ENCODE measurements at regions not wholly inside any gene's neighbourhood (a gene's known extent, or its start where the extent isn't known, plus 50 kb on each side); places are given as distances from the start of the nearest gene placed in this dataset.
A peak's percentile ranks its signal among the peaks of the same experiment; 100 is the strongest.
"Not testable (repeated sequence)": the region's sequence is repeated elsewhere in the genome, so short reads cannot be mapped to it uniquely, and the experiment has no call there.

DNA sequence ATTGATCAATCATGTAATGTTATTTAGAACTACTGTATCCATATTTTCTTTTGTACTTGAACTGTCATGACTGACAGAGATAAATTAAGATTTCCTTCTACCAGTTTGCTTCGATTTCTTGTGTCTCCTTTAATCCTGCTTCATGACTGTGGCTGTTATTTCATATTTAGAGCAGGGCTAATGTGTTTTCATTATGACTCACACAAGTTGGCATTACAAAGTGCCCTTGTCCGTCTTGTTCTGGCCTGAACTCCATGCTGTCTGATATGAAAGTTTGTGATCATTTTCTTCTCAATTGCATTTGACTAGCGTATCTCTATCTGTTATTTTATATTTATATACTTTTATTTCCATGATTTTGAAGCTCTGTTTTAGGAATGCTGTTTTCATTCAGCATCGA, 344.1 kb upstream of the PRKCQ start:
- Histone ChIP-seq H3K9me3 (ENCODE audit: control insufficient read depth in 3 of 3, low read length in 3 of 3) (no peaks in the 10 kb centered on the region), H3K27me3 (ENCODE audit: control insufficient read depth in 3 of 3, insufficient read depth in 3 of 3, low read length in 3 of 3) (no peaks in the 10 kb centered on the region), H3K36me3 (ENCODE audit: control insufficient read depth in 3 of 3, insufficient read depth in 3 of 3, low read length in 3 of 3) (no peaks in the 10 kb centered on the region), H3K4me3 (ENCODE audit: low read length in 3 of 3) (no peak overlapping the region), H3K4me1 (ENCODE audit: control insufficient read depth in 3 of 3, insufficient read depth in 3 of 3, low read length in 3 of 3) (peaks cover 0 to 4% (median 0%) of the 10 kb centered on the region in 3 donors), H3K27ac (ENCODE audit: low read depth, low read length) (no peak overlapping the region), H3K9ac (ENCODE audit: low read depth in 1 of 3, low read length in 3 of 3) (peak overlapping the region in 1 of 3 donors; percentile 1)

DNA sequence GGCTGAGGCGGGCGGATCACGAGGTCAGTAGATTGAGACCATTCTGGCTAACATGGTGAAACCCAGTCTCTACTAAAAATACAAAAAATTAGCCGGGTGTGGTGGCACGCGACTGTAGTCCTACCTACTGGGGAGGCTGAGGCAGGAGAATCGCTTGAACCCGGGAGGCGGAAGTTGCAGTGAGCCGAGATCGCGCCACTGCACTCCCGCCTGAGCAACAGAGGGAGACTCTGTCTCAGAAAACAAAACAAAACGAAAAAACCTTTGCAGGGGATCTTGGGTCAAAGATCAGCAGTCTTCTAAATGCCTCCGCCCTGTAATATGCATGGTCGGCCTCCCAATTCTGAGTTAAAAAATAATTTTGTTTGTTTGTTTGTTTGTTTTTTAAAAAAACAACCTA, 340.9 kb upstream of the PRKCQ start:
- H3K27me3 ChIP-seq (ENCODE audit: control insufficient read depth in 3 of 3, insufficient read depth in 3 of 3, low read length in 3 of 3); H3K27ac ChIP-seq (ENCODE audit: low read depth, low read length); H3K9ac ChIP-seq (ENCODE audit: low read depth in 1 of 3, low read length in 3 of 3); H3K9me3 ChIP-seq (ENCODE audit: control insufficient read depth in 3 of 3, low read length in 3 of 3); H3K4me3 ChIP-seq (ENCODE audit: low read length in 3 of 3); H3K36me3 ChIP-seq (ENCODE audit: control insufficient read depth in 3 of 3, insufficient read depth in 3 of 3, low read length in 3 of 3); H3K4me1 ChIP-seq (ENCODE audit: control insufficient read depth in 3 of 3, insufficient read depth in 3 of 3, low read length in 3 of 3): not testable (repeated sequence)

DNA sequence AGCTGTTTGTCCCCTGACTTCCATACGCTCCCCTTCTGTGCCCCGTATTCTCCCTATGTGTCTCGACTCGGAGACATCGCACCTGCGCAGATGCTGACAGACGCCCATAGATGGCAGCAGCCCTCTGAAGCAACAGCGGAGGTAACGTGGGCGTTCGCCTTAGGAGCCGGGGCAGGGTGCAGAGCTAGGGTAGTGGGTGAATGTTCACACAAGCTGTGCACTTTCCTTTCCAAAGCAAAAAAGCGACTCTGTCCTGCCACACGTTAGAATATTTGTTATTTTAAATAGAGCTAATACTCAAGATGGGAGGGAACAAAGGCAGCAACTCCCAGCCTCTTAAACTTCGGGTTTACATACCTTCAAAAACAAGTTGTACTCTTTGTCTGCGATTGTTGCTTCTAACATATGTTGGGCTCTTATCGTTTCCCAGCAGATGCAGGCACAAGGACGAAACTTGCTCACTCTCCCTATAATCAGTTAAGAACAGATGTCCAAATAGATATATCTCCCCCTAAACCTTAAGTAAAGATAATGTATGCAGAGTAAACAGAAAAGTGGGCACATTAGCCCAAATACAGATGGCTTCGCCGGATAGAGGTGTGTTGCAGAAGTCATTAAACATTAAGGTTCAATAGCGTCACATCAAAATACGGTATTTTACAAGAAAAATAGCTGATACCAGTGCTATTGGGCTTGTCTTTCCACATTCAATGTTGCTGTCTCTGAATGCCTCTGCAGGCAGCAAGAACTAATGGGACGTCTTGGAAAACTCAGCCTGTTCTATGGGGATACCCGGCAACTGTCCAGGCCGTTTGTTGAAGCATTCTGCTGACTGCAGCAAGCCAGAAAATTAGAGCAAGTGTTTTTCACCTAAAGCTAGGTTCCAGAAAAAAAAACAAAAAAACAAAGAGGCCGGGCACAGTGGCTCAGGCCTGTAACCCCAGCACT, 340.3 kb upstream of the PRKCQ start:
- peaks cover 0 to 4% (median 0%) of the 10 kb centered on the region in 3 donors for H3K4me1 ChIP-seq (ENCODE audit: control insufficient read depth in 3 of 3, insufficient read depth in 3 of 3, low read length in 3 of 3)
- no peaks in the 10 kb centered on the region for H3K9me3 ChIP-seq (ENCODE audit: control insufficient read depth in 3 of 3, low read length in 3 of 3)
- H3K27ac ChIP-seq (ENCODE audit: low read depth, low read length): no peak overlapping the region
- peaks cover 0 to 6% (median 0%) of the 10 kb centered on the region in 3 donors for H3K27me3 ChIP-seq (ENCODE audit: control insufficient read depth in 3 of 3, insufficient read depth in 3 of 3, low read length in 3 of 3)
- H3K4me3 ChIP-seq (ENCODE audit: low read length in 3 of 3): peak overlapping the region in 1 of 3 donors; percentile 1
- no peaks in the 10 kb centered on the region for H3K36me3 ChIP-seq (ENCODE audit: control insufficient read depth in 3 of 3, insufficient read depth in 3 of 3, low read length in 3 of 3)
- H3K9ac ChIP-seq (ENCODE audit: low read depth in 1 of 3, low read length in 3 of 3): no peak overlapping the region

DNA sequence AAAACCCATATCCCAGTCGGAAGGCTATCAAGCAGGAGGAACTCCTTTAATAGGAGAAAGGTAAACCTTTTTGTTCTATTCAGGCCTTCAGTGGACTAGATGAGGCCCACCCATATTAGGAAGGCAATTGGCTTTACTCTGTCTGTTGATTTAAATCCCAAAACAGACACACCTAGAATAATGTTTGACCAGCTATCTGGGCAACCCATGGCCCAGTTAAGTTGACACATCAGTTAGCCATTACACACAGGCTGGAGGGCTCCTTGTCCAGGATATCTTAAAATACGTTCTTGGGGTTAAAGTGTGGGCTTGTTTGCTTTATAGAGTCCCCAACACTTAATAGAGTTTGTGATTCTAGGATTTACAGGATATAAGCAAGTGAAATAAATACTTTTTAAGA, 339.0 kb upstream of the PRKCQ start:
- H3K9ac ChIP-seq (ENCODE audit: low read depth in 1 of 3, low read length in 3 of 3): no peak overlapping the region
- no peak overlapping the region for H3K27ac ChIP-seq (ENCODE audit: low read depth, low read length)
- peaks cover 0 to 6% (median 0%) of the 10 kb centered on the region in 3 donors for H3K27me3 ChIP-seq (ENCODE audit: control insufficient read depth in 3 of 3, insufficient read depth in 3 of 3, low read length in 3 of 3)
- no peak overlapping the region for H3K4me3 ChIP-seq (ENCODE audit: low read length in 3 of 3)
- no peaks in the 10 kb centered on the region for H3K9me3 ChIP-seq (ENCODE audit: control insufficient read depth in 3 of 3, low read length in 3 of 3)
- H3K36me3 ChIP-seq (ENCODE audit: control insufficient read depth in 3 of 3, insufficient read depth in 3 of 3, low read length in 3 of 3): no peaks in the 10 kb centered on the region
- peaks cover 0 to 4% (median 0%) of the 10 kb centered on the region in 3 donors for H3K4me1 ChIP-seq (ENCODE audit: control insufficient read depth in 3 of 3, insufficient read depth in 3 of 3, low read length in 3 of 3)

DNA sequence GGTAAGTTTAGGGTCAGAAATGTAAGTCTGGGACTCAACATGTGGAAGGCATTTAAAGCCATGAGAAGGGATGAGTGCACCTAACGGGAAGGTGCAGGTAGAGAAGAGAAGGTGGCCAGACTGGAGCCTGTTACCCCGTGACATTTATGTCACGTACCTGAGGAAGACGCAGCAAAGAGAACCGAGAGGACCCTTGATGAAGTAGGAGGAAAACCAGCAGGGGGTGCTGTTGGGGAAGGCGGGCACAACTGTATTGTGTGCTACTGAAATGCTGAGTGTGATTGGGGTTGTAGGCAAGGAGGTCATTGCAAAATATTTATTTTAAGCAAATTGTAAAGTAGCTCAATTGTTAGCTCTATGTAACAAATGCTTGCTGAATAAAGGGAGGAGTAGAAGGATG, 338.2 kb upstream of the PRKCQ start:
- Histone ChIP-seq H3K27me3 (ENCODE audit: control insufficient read depth in 3 of 3, insufficient read depth in 3 of 3, low read length in 3 of 3) (peaks cover 0 to 6% (median 0%) of the 10 kb centered on the region in 3 donors), H3K36me3 (ENCODE audit: control insufficient read depth in 3 of 3, insufficient read depth in 3 of 3, low read length in 3 of 3) (no peaks in the 10 kb centered on the region), H3K4me1 (ENCODE audit: control insufficient read depth in 3 of 3, insufficient read depth in 3 of 3, low read length in 3 of 3) (peaks cover 0 to 4% (median 0%) of the 10 kb centered on the region in 3 donors), H3K9me3 (ENCODE audit: control insufficient read depth in 3 of 3, low read length in 3 of 3) (no peaks in the 10 kb centered on the region), H3K9ac (ENCODE audit: low read depth in 1 of 3, low read length in 3 of 3) (no peak overlapping the region), H3K4me3 (ENCODE audit: low read length in 3 of 3) (no peak overlapping the region), H3K27ac (ENCODE audit: low read depth, low read length) (no peak overlapping the region)

DNA sequence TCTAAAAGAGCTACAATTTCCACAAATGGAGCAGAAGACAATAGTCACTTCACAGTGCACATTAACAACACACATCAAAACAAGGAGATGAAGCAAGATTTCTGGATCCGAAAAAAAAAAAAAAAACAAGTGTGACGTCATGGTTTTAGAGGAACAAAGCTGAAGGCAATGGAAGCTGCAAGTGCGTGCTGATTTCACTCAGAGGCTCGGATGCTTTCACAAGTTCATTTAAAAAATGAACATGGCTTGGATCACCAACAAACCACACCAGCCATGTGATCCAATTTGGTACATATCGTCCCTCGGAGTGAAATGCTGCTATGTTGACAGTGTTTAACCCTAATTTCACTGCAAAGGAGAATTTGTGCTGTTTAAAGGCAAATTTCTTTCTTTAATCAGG, 337.0 kb upstream of the PRKCQ start:
- Histone ChIP-seq H3K27me3 (ENCODE audit: control insufficient read depth in 3 of 3, insufficient read depth in 3 of 3, low read length in 3 of 3) (peaks cover 0 to 6% (median 0%) of the 10 kb centered on the region in 3 donors), H3K9ac (ENCODE audit: low read depth in 1 of 3, low read length in 3 of 3) (no peak overlapping the region), H3K27ac (ENCODE audit: low read depth, low read length) (no peak overlapping the region), H3K4me3 (ENCODE audit: low read length in 3 of 3) (no peak overlapping the region), H3K4me1 (ENCODE audit: control insufficient read depth in 3 of 3, insufficient read depth in 3 of 3, low read length in 3 of 3) (peaks cover 0 to 4% (median 0%) of the 10 kb centered on the region in 3 donors), H3K36me3 (ENCODE audit: control insufficient read depth in 3 of 3, insufficient read depth in 3 of 3, low read length in 3 of 3) (no peaks in the 10 kb centered on the region), H3K9me3 (ENCODE audit: control insufficient read depth in 3 of 3, low read length in 3 of 3) (no peaks in the 10 kb centered on the region)

DNA sequence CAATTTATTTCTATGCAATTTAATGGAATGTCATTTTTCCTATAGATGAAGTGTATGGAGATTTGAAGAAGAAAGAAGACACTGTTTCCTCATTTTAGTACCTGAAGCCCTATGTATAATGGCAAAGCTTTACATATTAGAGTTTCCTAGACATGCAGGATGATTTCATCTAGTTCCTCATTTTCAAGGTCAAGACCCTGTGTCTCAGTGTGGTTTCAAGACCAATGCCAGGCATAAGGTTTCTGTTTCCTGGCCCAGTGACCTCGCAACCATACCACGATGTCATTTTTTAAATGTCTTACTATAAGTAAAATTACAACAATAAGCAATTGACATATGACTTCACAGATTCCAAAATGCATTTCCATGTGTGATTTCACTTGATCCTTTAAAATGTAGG, 336.5 kb upstream of the PRKCQ start:
- Histone ChIP-seq H3K4me3 (ENCODE audit: low read length in 3 of 3) (no peak overlapping the region), H3K36me3 (ENCODE audit: control insufficient read depth in 3 of 3, insufficient read depth in 3 of 3, low read length in 3 of 3) (no peaks in the 10 kb centered on the region), H3K27me3 (ENCODE audit: control insufficient read depth in 3 of 3, insufficient read depth in 3 of 3, low read length in 3 of 3) (peaks cover 0 to 6% (median 0%) of the 10 kb centered on the region in 3 donors), H3K4me1 (ENCODE audit: control insufficient read depth in 3 of 3, insufficient read depth in 3 of 3, low read length in 3 of 3) (peaks cover 0 to 4% (median 0%) of the 10 kb centered on the region in 3 donors), H3K9ac (ENCODE audit: low read depth in 1 of 3, low read length in 3 of 3) (no peak overlapping the region), H3K9me3 (ENCODE audit: control insufficient read depth in 3 of 3, low read length in 3 of 3) (no peaks in the 10 kb centered on the region), H3K27ac (ENCODE audit: low read depth, low read length) (no peak overlapping the region)

DNA sequence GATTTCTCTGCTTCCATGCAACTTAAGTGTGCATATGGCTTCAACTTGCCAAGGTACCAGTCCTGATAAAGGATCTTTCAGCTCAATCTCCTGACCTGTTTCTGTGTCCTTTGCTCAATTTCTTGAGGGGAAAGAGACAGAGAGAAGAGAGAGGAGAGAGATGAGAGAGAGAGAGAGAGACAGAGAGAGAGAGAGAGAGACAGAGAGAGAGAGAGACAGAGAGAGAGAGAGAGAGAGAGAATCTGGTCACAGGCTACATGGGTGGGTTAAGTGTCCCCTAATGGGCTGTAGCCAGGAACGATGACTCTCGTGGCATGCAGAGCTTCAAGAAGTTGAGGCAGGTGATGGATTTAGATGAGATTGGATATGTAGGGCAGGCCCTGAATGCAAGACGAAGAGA, 335.2 kb upstream of the PRKCQ start:
- Histone ChIP-seq H3K4me1 (ENCODE audit: control insufficient read depth in 3 of 3, insufficient read depth in 3 of 3, low read length in 3 of 3) (peaks cover 0 to 4% (median 0%) of the 10 kb centered on the region in 3 donors), H3K9me3 (ENCODE audit: control insufficient read depth in 3 of 3, low read length in 3 of 3) (no peaks in the 10 kb centered on the region), H3K36me3 (ENCODE audit: control insufficient read depth in 3 of 3, insufficient read depth in 3 of 3, low read length in 3 of 3) (no peaks in the 10 kb centered on the region), H3K9ac (ENCODE audit: low read depth in 1 of 3, low read length in 3 of 3) (no peak overlapping the region), H3K4me3 (ENCODE audit: low read length in 3 of 3) (no peak overlapping the region), H3K27me3 (ENCODE audit: control insufficient read depth in 3 of 3, insufficient read depth in 3 of 3, low read length in 3 of 3) (peaks cover 0 to 6% (median 0%) of the 10 kb centered on the region in 3 donors), H3K27ac (ENCODE audit: low read depth, low read length) (no peak overlapping the region)

DNA sequence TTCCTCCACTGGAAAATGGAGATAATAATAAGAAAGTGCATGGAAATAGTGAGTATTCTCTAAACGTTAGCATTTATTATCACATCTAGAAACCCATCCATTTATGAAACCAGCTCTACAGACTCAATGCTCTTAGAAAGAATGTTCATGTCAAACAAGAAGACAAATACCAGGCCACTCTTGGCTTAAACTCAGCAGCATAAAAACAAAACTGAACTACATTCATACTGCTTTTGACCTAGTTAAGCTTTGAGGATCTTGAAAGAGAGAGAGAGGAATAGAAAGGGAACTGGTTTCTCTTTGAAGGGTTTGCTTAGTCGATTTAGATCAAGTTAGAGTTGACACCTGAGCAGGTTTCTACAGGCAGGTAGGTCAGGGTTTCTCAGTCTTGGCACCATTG, 332.9 kb upstream of the PRKCQ start:
- H3K9me3 ChIP-seq (ENCODE audit: control insufficient read depth in 3 of 3, low read length in 3 of 3): no peaks in the 10 kb centered on the region
- no peaks in the 10 kb centered on the region for H3K36me3 ChIP-seq (ENCODE audit: control insufficient read depth in 3 of 3, insufficient read depth in 3 of 3, low read length in 3 of 3)
- H3K9ac ChIP-seq (ENCODE audit: low read depth in 1 of 3, low read length in 3 of 3): no peak overlapping the region
- H3K27ac ChIP-seq (ENCODE audit: low read depth, low read length): no peak overlapping the region
- no peaks in the 10 kb centered on the region for H3K4me1 ChIP-seq (ENCODE audit: control insufficient read depth in 3 of 3, insufficient read depth in 3 of 3, low read length in 3 of 3)
- no peaks in the 10 kb centered on the region for H3K27me3 ChIP-seq (ENCODE audit: control insufficient read depth in 3 of 3, insufficient read depth in 3 of 3, low read length in 3 of 3)
- H3K4me3 ChIP-seq (ENCODE audit: low read length in 3 of 3): no peak overlapping the region

DNA sequence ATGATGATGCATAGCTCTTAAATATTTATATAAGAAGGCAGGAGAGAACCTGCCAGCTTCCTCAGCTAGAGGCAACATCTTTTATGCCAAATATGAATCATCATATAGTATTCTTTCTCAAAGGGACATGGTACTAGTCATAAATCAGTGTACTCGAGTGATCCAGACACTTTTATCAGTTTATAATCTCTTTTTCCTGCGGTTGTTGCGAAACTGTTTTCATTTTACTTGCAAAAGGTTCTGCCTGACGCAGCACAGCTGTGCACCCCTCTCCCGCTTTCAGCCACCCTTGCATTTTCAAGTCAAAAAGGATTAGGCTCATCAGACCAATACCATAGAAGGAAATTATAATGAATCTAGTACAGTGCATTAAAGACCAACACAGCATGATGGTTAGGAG, 332.3 kb upstream of the PRKCQ start:
- H3K4me3 ChIP-seq (ENCODE audit: low read length in 3 of 3): no peak overlapping the region
- no peaks in the 10 kb centered on the region for H3K4me1 ChIP-seq (ENCODE audit: control insufficient read depth in 3 of 3, insufficient read depth in 3 of 3, low read length in 3 of 3)
- H3K27ac ChIP-seq (ENCODE audit: low read depth, low read length): no peak overlapping the region
- H3K27me3 ChIP-seq (ENCODE audit: control insufficient read depth in 3 of 3, insufficient read depth in 3 of 3, low read length in 3 of 3): no peaks in the 10 kb centered on the region
- no peak overlapping the region for H3K9ac ChIP-seq (ENCODE audit: low read depth in 1 of 3, low read length in 3 of 3)
- H3K9me3 ChIP-seq (ENCODE audit: control insufficient read depth in 3 of 3, low read length in 3 of 3): no peaks in the 10 kb centered on the region
- no peaks in the 10 kb centered on the region for H3K36me3 ChIP-seq (ENCODE audit: control insufficient read depth in 3 of 3, insufficient read depth in 3 of 3, low read length in 3 of 3)
